GM12892 (cell line): ENCODE measurements at regions not wholly inside any gene's neighbourhood (a gene's known extent, or its start where the extent isn't known, plus 50 kb on each side); places are given as distances from the start of the nearest gene placed in this dataset.
"Not testable (repeated sequence)": the region's sequence is repeated elsewhere in the genome, so short reads cannot be mapped to it uniquely, and the experiment has no call there.

Experiments used
- DNase-seq: peaks from one replicate; pipeline ENCODE4 v3.0.0; 2011; ENCODE audit not compliant: insufficient read length
- FAIRE-seq: peaks from 2 replicates; lab custom pipeline; 2011; peaks lifted over from hg19 to GRCh38; lab: Jason Lieb, UNC
- POLR2A ChIP-seq: IDR thresholded peaks from 2 replicates; pipeline ENCODE4 v1.6.1; 2011; ENCODE audit warnings: low read depth, low read length, control low read depth
- POLR2AphosphoS5 ChIP-seq: IDR thresholded peaks from 2 replicates; pipeline ENCODE4 v1.6.1; 2011; ENCODE audit warnings: low read depth, low read length, control low read depth
- TAF1 ChIP-seq: IDR thresholded peaks from 2 replicates; pipeline ENCODE4 v1.6.1; 2011; ENCODE audit warnings: low read depth, mild to moderate bottlenecking, control low read depth, low read length, borderline replicate concordance

DNA sequence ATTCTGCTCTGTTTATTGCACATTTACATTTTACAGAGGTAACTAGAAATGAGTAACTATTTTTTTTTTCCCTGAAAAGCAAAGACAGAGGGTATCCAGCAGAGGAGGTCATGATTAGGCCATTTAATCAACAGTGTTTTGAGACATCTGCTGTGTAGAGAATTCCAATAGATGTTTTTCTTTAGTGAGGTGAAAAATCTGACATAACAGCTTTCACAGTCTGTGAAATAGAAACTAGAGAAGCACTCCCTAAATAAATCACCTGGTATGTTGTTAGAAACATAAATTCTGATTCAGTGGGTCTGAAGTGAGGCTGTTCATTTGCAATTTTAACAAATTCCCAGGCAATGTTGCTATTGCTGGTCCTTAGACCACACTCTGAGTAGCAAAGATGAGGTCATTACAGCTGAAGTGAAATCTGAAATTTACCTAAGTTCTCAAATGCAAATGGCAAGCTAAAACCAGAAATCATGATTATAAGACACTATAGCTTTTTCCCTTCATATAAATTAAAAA is 329.2 kb upstream of the LRRC3B start:
- no peak for DNase-seq
- FAIRE-seq = no peak
- TF ChIP-seq TAF1 = no peak
- no peak for TF ChIP-seq POLR2A
- TF ChIP-seq POLR2AphosphoS5 = no peak

- DNase-seq = no peak
- no peak for TF ChIP-seq TAF1
- TF ChIP-seq POLR2AphosphoS5 = no peak
- no peak for TF ChIP-seq POLR2A
- FAIRE-seq = no peak
Measured at GRCh38 chr3:26307192-26307591, 315.4 kb upstream of the LRRC3B start.

DNA sequence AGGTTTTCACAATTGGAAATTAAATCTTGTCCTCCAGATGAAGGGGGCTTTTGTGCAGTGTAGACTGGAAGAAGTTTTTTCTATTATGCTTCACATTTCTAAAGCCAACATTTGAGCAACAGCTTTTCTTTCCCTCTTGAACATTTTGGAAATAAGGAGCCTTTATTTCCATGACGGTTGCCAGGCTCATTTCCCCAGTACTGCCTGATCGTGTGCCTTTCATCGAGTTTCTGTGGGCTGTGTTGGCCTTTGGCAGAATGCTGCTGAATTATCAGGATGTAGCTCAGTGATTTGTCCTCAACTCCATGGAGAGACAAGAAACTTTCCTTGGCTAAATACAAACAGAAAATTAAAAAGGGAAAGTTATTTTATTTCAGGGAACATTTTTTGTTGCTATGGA is 314.8 kb upstream of the LRRC3B start:
- DNase-seq (no peak), FAIRE-seq (no peak)
- no peak for TF ChIP-seq POLR2A
- TF ChIP-seq TAF1 = no peak

DNA sequence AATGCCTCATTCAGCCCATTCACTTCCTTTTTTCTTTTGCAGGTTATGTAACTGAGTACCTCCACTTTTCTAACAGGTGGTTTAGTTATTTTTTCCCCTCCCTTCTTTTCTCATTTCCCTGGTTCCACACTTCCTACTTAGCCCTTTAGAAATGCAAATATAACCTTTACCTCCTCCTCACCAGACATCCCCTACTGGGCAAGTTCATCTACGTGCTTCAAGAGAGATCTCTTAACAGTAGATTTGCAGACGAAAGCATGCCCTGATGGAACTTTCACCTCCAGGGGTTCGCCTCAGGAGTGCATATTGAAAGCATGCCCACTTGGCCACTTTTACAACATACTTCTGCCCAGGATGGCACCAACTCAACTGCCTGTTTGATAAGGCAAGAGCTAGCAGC is 314.1 kb upstream of the LRRC3B start:
- TF ChIP-seq TAF1 (no peak), POLR2AphosphoS5 (no peak), POLR2A (no peak)
- no peak for FAIRE-seq
- DNase-seq = no peak

DNA sequence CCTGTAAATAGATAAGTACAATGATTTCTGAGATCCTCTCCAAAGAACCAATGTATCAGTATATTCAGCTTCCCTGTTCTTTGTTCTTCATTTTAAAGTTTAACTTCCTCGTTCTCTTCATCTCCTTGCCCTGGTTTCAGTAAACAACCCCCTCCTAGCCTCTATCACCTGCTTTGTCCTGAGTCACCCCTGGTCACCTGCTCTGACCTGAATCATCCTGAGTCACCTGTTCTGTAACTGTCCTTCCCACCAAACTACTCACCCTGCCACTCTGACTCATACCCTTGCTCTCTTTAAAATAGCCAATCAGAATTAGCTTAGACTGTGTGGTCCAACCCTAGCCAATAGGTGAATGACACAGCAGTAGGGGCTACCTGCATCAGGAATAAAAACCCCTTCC is 313.0 kb upstream of the LRRC3B start:
- not testable (repeated sequence) for DNase-seq, FAIRE-seq

DNA sequence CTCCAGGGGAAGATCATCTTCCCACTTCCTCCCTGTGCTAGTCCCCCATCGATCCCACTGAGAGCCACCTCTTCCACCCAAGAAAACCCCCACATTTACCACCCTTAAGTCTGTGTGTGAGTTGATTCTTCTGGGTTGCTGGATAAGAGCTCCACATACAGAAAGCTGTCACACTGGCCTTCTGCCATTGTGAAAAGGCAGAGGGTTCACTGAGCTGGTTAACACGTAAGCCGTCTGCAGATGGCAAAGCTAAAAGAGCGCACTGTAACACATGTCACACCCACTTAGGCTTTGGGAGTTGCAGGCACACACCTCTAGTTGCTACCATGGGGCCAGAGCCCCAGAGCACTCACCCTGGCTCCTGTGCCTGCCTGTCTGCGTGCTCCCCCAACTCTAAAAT is 309.8 kb upstream of the LRRC3B start:
- TF ChIP-seq TAF1 (no peak), POLR2A (no peak), POLR2AphosphoS5 (no peak)
- DNase-seq (no peak), FAIRE-seq (no peak)

GRCh38 chr3:26316472-26316871 is 306.1 kb upstream of the LRRC3B start:
- FAIRE-seq = no peak
- no peak for DNase-seq

GRCh38 chr3:26323741-26324140 is 298.8 kb upstream of the LRRC3B start:
- DNase-seq, FAIRE-seq: not testable (repeated sequence)

More at GRCh38 chr3:26316472-26316871, 306.1 kb upstream of the LRRC3B start:
- no peak for TF ChIP-seq POLR2A
- TF ChIP-seq POLR2AphosphoS5 = no peak
- TF ChIP-seq TAF1 = no peak

GRCh38 chr3:26340001-26340400 is 282.6 kb upstream of the LRRC3B start:
- DNase-seq = no peak
- no peak for FAIRE-seq
- TF ChIP-seq POLR2A = no peak
- no peak for TF ChIP-seq POLR2AphosphoS5
- TF ChIP-seq TAF1 = no peak

GRCh38 chr3:26343647-26344046 is 278.9 kb upstream of the LRRC3B start:
- FAIRE-seq (no peak), DNase-seq (no peak)
- TF ChIP-seq TAF1 (no peak), POLR2AphosphoS5 (no peak), POLR2A (no peak)

DNA sequence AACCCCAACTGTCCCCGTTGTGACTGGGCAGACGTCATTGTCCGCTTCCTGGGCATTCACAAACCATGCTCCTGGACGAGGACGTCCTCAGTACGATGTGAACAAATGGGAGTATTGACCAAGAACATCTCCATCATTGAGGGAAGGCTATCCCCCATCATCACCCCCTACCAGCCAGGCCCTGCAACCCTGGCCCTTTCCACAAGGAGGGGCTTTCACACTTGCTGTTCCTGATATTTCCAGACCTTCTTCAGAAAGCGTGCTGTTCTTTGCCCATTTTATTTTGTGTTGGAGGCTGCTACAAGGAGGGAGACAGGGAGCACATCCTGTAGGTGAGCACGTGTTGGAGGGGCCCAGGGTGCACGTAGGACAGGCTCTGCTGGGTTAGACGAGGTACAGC is 277.0 kb upstream of the LRRC3B start:
- TF ChIP-seq TAF1 (no peak), POLR2AphosphoS5 (no peak), POLR2A (no peak)
- no peak for DNase-seq
- no peak for FAIRE-seq

- no peak for DNase-seq
- TF ChIP-seq TAF1 (no peak), POLR2A (no peak), POLR2AphosphoS5 (no peak)
- FAIRE-seq = no peak
Measured at GRCh38 chr3:26346497-26346896, 276.1 kb upstream of the LRRC3B start.

GRCh38 chr3:26347150-26347549 is 275.4 kb upstream of the LRRC3B start:
- FAIRE-seq (no peak), DNase-seq (no peak)
- TF ChIP-seq POLR2AphosphoS5 = no peak
- no peak for TF ChIP-seq TAF1
- TF ChIP-seq POLR2A = no peak
